Loucy (cell line): ENCODE measurements at regions not wholly inside any gene's neighbourhood (a gene's known extent, or its start where the extent isn't known, plus 50 kb on each side); places are given as distances from the start of the nearest gene placed in this dataset.

Experiments used
- H2AFZ ChIP-seq: fragments of 200-600 bp; sonication (generic); 2 replicates; pipeline ENCODE4 v1.6.0; 2016; ENCODE audit warnings: antibody characterized with exemption, mild to moderate bottlenecking, low read length, moderate library complexity
- H3F3A ChIP-seq: fragments of 200-600 bp; 2 replicates; pipeline ENCODE4 v1.6.0; 2016; ENCODE audit warnings: antibody characterized with exemption, low read depth, mild to moderate bottlenecking
- H3K27me3 ChIP-seq: fragments of 200-600 bp; sonication (generic); 2 replicates; pipeline ENCODE4 v1.6.1; 2014; ENCODE audit warnings: low read length, mild to moderate bottlenecking; ENCODE audit not compliant: insufficient read depth, poor library complexity, severe bottlenecking
- H3K36me3 ChIP-seq: fragments of 200-600 bp; sonication (generic); 2 replicates; pipeline ENCODE4 v1.6.1; 2016; ENCODE audit warnings: low read length; ENCODE audit not compliant: insufficient read depth
- H3K4me1 ChIP-seq: fragments of 200-600 bp; sonication (generic); 2 replicates; pipeline ENCODE4 v1.5.1; 2014; ENCODE audit warnings: low read length, mild to moderate bottlenecking; ENCODE audit not compliant: insufficient read depth, poor library complexity, severe bottlenecking
- H3K4me2 ChIP-seq: fragments of 200-600 bp; sonication (generic); 2 replicates; pipeline ENCODE4 v1.6.0; 2014; ENCODE audit warnings: antibody characterized with exemption, low read length, low read depth, mild to moderate bottlenecking; ENCODE audit not compliant: poor library complexity, severe bottlenecking
- H3K4me3 ChIP-seq: fragments of 200-600 bp; sonication (generic); 2 replicates; pipeline ENCODE4 v1.5.1; 2014; ENCODE audit warnings: low read length, mild to moderate bottlenecking, mixed read lengths; ENCODE audit not compliant: poor library complexity, severe bottlenecking
- H3K79me2 ChIP-seq: fragments of 200-600 bp; sonication (generic); 2 replicates; pipeline ENCODE4 v1.6.1; 2014; ENCODE audit warnings: low read length; ENCODE audit not compliant: insufficient read depth
- H3K9ac ChIP-seq: fragments of 200-600 bp; sonication (generic); 2 replicates; pipeline ENCODE4 v1.6.0; 2014; ENCODE audit warnings: mild to moderate bottlenecking, low read depth, low read length, moderate library complexity; ENCODE audit not compliant: poor library complexity, severe bottlenecking
- H3K9me2 ChIP-seq: fragments of 200-600 bp; sonication (generic); replicated peaks from 2 replicates; pipeline ENCODE4 v1.6.1; 2016; ENCODE audit warnings: low read depth, low read length, mixed read lengths
- H3K9me3 ChIP-seq: fragments of 200-600 bp; sonication (generic); 2 replicates; pipeline ENCODE4 v1.6.1; 2014; ENCODE audit warnings: mild to moderate bottlenecking, antibody characterized with exemption, low read length, low read depth; ENCODE audit not compliant: insufficient read depth
- H4K20me1 ChIP-seq: fragments of 200-600 bp; sonication (generic); 2 replicates; pipeline ENCODE4 v1.6.0; 2014; ENCODE audit warnings: antibody characterized with exemption, low read length, mild to moderate bottlenecking; ENCODE audit not compliant: insufficient read depth, poor library complexity, severe bottlenecking
- CTCF ChIP-seq: fragments of 200-600 bp; sonication (generic); conservative IDR thresholded peaks from 2 replicates; pipeline ENCODE4 v1.5.1; 2014; ENCODE audit warnings: mild to moderate bottlenecking, antibody characterized with exemption, low read length
- EZH2phosphoT487 ChIP-seq: fragments of 200-600 bp; IDR thresholded peaks from 2 replicates; pipeline ENCODE4 v1.6.1; 2018; ENCODE audit warnings: antibody characterized with exemption, mild to moderate bottlenecking, moderate library complexity, borderline replicate concordance

GRCh38 chr3:70863049-70863448 is 550.6 kb upstream of the MDFIC2 start:
- Histone ChIP-seq H3K9me2 (no peaks in the 10 kb centered on the region), H3K36me3 (no peaks in the 10 kb centered on the region), H3K79me2 (no peaks in the 10 kb centered on the region), H3K9ac (no peak overlapping the region), H2AFZ (no peak overlapping the region), H3F3A (no peaks in the 10 kb centered on the region), H3K4me3 (no peak overlapping the region), H4K20me1 (no peaks in the 10 kb centered on the region), H3K4me1 (no peaks in the 10 kb centered on the region), H3K27me3 (no peaks in the 10 kb centered on the region), H3K9me3 (no peaks in the 10 kb centered on the region), H3K4me2 (no peak overlapping the region)
- TF ChIP-seq EZH2phosphoT487, result no peak
- TF ChIP-seq CTCF, result no peak

- H2AFZ ChIP-seq, result no peak overlapping the region
- H3K9me3 ChIP-seq, result no peaks in the 10 kb centered on the region
- H3F3A ChIP-seq, result no peaks in the 10 kb centered on the region
- no peak overlapping the region for H3K4me2 ChIP-seq
- no peaks in the 10 kb centered on the region for H3K9me2 ChIP-seq
- no peak for TF ChIP-seq CTCF
- TF ChIP-seq EZH2phosphoT487, result no peak
- no peaks in the 10 kb centered on the region for H3K79me2 ChIP-seq
- no peaks in the 10 kb centered on the region for H3K27me3 ChIP-seq
- no peak overlapping the region for H3K9ac ChIP-seq
- H3K36me3 ChIP-seq, result no peaks in the 10 kb centered on the region
- H3K4me3 ChIP-seq, result no peak overlapping the region
- no peaks in the 10 kb centered on the region for H4K20me1 ChIP-seq
- no peaks in the 10 kb centered on the region for H3K4me1 ChIP-seq
Measured at GRCh38 chr3:70861855-70862254, 549.4 kb upstream of the MDFIC2 start.

- no peak overlapping the region for H2AFZ ChIP-seq
- TF ChIP-seq EZH2phosphoT487 (no peak), CTCF (no peak)
Measured at GRCh38 chr3:70861234-70861633, 548.8 kb upstream of the MDFIC2 start.

More at GRCh38 chr3:70861234-70861633, 548.8 kb upstream of the MDFIC2 start:
- H3K4me3 ChIP-seq, result no peak overlapping the region
- no peaks in the 10 kb centered on the region for H3K36me3 ChIP-seq
- H3K9ac ChIP-seq, result no peak overlapping the region
- H3K79me2 ChIP-seq, result no peaks in the 10 kb centered on the region
- no peaks in the 10 kb centered on the region for H3K27me3 ChIP-seq
- no peaks in the 10 kb centered on the region for H3K9me2 ChIP-seq
- H3K4me2 ChIP-seq, result no peak overlapping the region
- no peaks in the 10 kb centered on the region for H4K20me1 ChIP-seq
- no peaks in the 10 kb centered on the region for H3K4me1 ChIP-seq
- no peaks in the 10 kb centered on the region for H3F3A ChIP-seq
- H3K9me3 ChIP-seq, result no peaks in the 10 kb centered on the region
